Keratinocyte (primary cell): ENCODE measurements at regions not wholly inside any gene's neighbourhood (a gene's known extent, or its start where the extent isn't known, plus 50 kb on each side); places are given as distances from the start of the nearest gene placed in this dataset.

ENCODE experiments used
- DNase-seq: peaks from one replicate; pipeline ENCODE4 v3.0.0-alpha.2; 2011; ENCODE audit warnings: low read depth, missing footprints, low spot score
- FAIRE-seq: peaks from 2 replicates; lab custom pipeline; 2011; peaks lifted over from hg19 to GRCh38; lab: Jason Lieb, UNC
- H2AFZ ChIP-seq: 2 replicates; pipeline ENCODE4 v1.6.0; 2012; ENCODE audit warnings: low read length, control low read depth, inconsistent platforms; ENCODE audit not compliant: control insufficient read depth
- H3K27ac ChIP-seq: 2 replicates; pipeline ENCODE4 v1.5.1; 2011; ENCODE audit warnings: low read length; ENCODE audit not compliant: control insufficient read depth, insufficient read depth
- H3K27me3 ChIP-seq: 3 replicates; pipeline ENCODE4 v1.6.0; 2011; ENCODE audit warnings: low read length; ENCODE audit not compliant: control insufficient read depth, insufficient read depth; ENCODE audit errors: extremely low read depth
- H3K36me3 ChIP-seq, 2 experiments: 2 replicates in 1 of 2; 3 replicates in 1 of 2; pipeline ENCODE4 v1.5.1; 2011; ENCODE audit warnings: low read length in 2 of 2, mild to moderate bottlenecking in 1 of 2; ENCODE audit not compliant: control insufficient read depth in 2 of 2, insufficient read depth in 2 of 2; ENCODE audit errors: extremely low read depth in 1 of 2
- H3K4me1 ChIP-seq: 3 replicates; pipeline ENCODE4 v1.5.1; 2011; ENCODE audit warnings: low read length; ENCODE audit not compliant: control insufficient read depth, insufficient read depth; ENCODE audit errors: extremely low read depth
- H3K4me2 ChIP-seq: 3 replicates; pipeline ENCODE4 v1.6.0; 2011; ENCODE audit warnings: low read depth, low read length; ENCODE audit not compliant: control insufficient read depth, insufficient read depth; ENCODE audit errors: extremely low read depth
- H3K4me3 ChIP-seq, 3 experiments: fragments of 200-600 bp in 1 of 3; sonication (generic) in 1 of 3; 2 replicates in 2 of 3; 3 replicates in 1 of 3; pipeline ENCODE4 v1.5.1; 2011 to 2016; ENCODE audit warnings: low read length in 3 of 3, mild to moderate bottlenecking in 3 of 3, control low read depth in 2 of 3, inconsistent platforms in 1 of 3, low read depth in 1 of 3, mixed read lengths in 1 of 3, mixed run types in 1 of 3, moderate library complexity in 1 of 3; ENCODE audit not compliant: control insufficient read depth in 2 of 3, insufficient read depth in 2 of 3; ENCODE audit errors: extremely low read depth in 1 of 3
- H3K79me2 ChIP-seq: 2 replicates; pipeline ENCODE4 v1.6.0; 2012; ENCODE audit warnings: low read length; ENCODE audit not compliant: control insufficient read depth, insufficient read depth
- H3K9ac ChIP-seq: 3 replicates; pipeline ENCODE4 v1.6.0; 2011; ENCODE audit warnings: low read length; ENCODE audit not compliant: control insufficient read depth, insufficient read depth; ENCODE audit errors: extremely low read depth
- H3K9me1 ChIP-seq: 3 replicates; pipeline ENCODE4 v1.6.0; 2011; ENCODE audit warnings: low read length; ENCODE audit not compliant: control insufficient read depth, insufficient read depth; ENCODE audit errors: extremely low read depth
- H3K9me3 ChIP-seq: 2 replicates; pipeline ENCODE4 v1.5.1; 2012; ENCODE audit warnings: low read depth, low read length; ENCODE audit not compliant: control insufficient read depth
- H4K20me1 ChIP-seq: 3 replicates; pipeline ENCODE4 v1.6.0; 2011; ENCODE audit warnings: low read length; ENCODE audit not compliant: control insufficient read depth, insufficient read depth; ENCODE audit errors: extremely low read depth
- EZH2 ChIP-seq: IDR thresholded peaks from one replicate; pipeline ENCODE4 v1.6.1; 2012; ENCODE audit warnings: inconsistent platforms, mild to moderate bottlenecking, low read length, moderate library complexity
- dilution Hi-C: fragments of 300-500 bp; cut with MboI; formaldehyde crosslinking; loops from one replicate; pipeline ENCODE4 v1.7.0; 2020; ENCODE audit warnings: low sequenced_read_pairs; ENCODE audit not compliant: extremely low pct_ligation_motif_present
- TF ChIP-seq, protein P1 (sequence below), 3 experiments: IDR thresholded peaks in 1 of 3; conservative IDR thresholded peaks in 1 of 3; optimal IDR thresholded peaks in 1 of 3; 2 replicates in 2 of 3; 3 replicates in 1 of 3; pipeline versions ENCODE3 to v1.5.1; 2011; ENCODE audit warnings: low read length in 3 of 3, mild to moderate bottlenecking in 3 of 3, moderate library complexity in 2 of 3, control low read depth in 1 of 3, inconsistent platforms in 1 of 3; ENCODE audit not compliant: insufficient read depth in 2 of 3; ENCODE audit errors: extremely low read depth in 1 of 3

DNA sequence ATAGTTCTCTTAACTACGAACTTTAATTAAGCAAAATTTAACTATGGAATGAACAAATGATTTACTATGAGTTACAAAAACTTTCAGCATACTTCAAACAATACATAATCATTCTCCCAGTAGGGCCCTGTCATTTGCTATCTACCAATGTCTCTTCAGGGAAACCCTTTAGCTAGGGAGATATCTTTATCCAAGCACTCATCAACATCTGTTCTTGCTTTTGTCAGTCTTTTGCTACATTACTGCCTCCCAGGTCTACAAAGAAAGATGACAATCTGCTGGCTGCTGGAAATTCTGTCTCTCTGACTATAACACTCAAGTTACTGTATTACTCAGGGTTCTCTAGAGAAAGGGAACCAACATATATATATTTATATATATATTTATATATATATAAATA lies 1626.3 kb upstream of the CELF4 start:
- no peak for FAIRE-seq

DNA sequence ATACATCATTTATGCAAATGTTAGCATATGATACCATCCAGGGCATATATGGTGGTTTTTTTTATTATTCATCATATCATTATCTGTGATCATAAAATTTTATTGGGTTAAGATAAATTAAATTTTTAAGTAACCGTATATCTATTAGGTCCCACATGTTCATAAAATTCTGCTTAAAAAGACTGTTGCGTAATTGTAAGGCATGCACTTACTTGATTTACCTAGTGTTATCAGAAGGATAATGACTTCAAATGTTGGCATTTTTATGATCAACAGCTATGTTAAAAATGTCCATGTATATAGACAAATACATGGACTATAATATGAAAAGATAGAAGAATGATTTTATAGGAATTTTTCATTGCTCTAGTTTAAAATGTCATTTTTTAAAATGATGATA lies 1625.5 kb upstream of the CELF4 start:
- no peak overlapping the region for H3K9ac ChIP-seq
- no peak overlapping the region for H3K27ac ChIP-seq
- H3K79me2 ChIP-seq = no peaks in the 10 kb centered on the region
- no peaks in the 10 kb centered on the region for H3K9me1 ChIP-seq
- no peaks in the 10 kb centered on the region for H3K27me3 ChIP-seq
- no peak overlapping the region for H3K4me3 ChIP-seq
- no peaks in the 10 kb centered on the region for H3K4me1 ChIP-seq
- no peaks in the 10 kb centered on the region for H3K36me3 ChIP-seq
- H3K4me2 ChIP-seq = no peak overlapping the region
- no peak for DNase-seq
- no peak overlapping the region for H2AFZ ChIP-seq
- dilution Hi-C loops = no loop called here
- TF ChIP-seq, protein P1, sequence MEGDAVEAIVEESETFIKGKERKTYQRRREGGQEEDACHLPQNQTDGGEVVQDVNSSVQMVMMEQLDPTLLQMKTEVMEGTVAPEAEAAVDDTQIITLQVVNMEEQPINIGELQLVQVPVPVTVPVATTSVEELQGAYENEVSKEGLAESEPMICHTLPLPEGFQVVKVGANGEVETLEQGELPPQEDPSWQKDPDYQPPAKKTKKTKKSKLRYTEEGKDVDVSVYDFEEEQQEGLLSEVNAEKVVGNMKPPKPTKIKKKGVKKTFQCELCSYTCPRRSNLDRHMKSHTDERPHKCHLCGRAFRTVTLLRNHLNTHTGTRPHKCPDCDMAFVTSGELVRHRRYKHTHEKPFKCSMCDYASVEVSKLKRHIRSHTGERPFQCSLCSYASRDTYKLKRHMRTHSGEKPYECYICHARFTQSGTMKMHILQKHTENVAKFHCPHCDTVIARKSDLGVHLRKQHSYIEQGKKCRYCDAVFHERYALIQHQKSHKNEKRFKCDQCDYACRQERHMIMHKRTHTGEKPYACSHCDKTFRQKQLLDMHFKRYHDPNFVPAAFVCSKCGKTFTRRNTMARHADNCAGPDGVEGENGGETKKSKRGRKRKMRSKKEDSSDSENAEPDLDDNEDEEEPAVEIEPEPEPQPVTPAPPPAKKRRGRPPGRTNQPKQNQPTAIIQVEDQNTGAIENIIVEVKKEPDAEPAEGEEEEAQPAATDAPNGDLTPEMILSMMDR (optimal IDR thresholded peaks at IDR 0.05 in 1 of 3, IDR thresholded peaks at IDR 0.05 in 1 of 3, conservative IDR thresholded peaks at IDR 0.05 in 1 of 3; ENCODE audit: extremely low read depth in 1 of 3, insufficient read depth in 2 of 3, low read length in 3 of 3) = no peak
- TF ChIP-seq EZH2 = no peak
- no peaks in the 10 kb centered on the region for H3K9me3 ChIP-seq
- H4K20me1 ChIP-seq = no peaks in the 10 kb centered on the region
- no peak for FAIRE-seq

More for the DNA sequence above, 1626.3 kb upstream of the CELF4 start:
- Histone ChIP-seq H2AFZ (no peak overlapping the region), H3K9me3 (no peaks in the 10 kb centered on the region), H3K4me2 (no peak overlapping the region), H3K27ac (no peak overlapping the region), H3K4me1 (no peaks in the 10 kb centered on the region), H3K79me2 (no peaks in the 10 kb centered on the region), H3K36me3 (no peaks in the 10 kb centered on the region), H3K27me3 (no peaks in the 10 kb centered on the region), H3K9ac (no peak overlapping the region), H3K4me3 (no peak overlapping the region), H4K20me1 (no peaks in the 10 kb centered on the region), H3K9me1 (no peaks in the 10 kb centered on the region)
- DNase-seq = no peak
- dilution Hi-C loops = no loop called here
- TF ChIP-seq EZH2 = no peak
- TF ChIP-seq, protein P1 (optimal IDR thresholded peaks at IDR 0.05 in 1 of 3, IDR thresholded peaks at IDR 0.05 in 1 of 3, conservative IDR thresholded peaks at IDR 0.05 in 1 of 3; ENCODE audit: extremely low read depth in 1 of 3, insufficient read depth in 2 of 3, low read length in 3 of 3) = no peak
